Cardiac muscle cell (in vitro differentiated cells and primary cell): ENCODE measurements at regions not wholly inside any gene's neighbourhood (a gene's known extent, or its start where the extent isn't known, plus 50 kb on each side); places are given as distances from the start of the nearest gene placed in this dataset.

Experiments used
- DNase-seq, 2 donors: peaks; one replicate each; pipeline versions ENCODE4 v3.0.0 to v3.0.0-alpha.2; 2010 to 2017; ENCODE audit warnings: low read depth in 1 of 2, low spot score in 1 of 2
- H3K27ac ChIP-seq: fragments of 200-600 bp; sonication (generic); 2 replicates; pipeline ENCODE4 v1.5.1; 2016
- H3K27me3 ChIP-seq: fragments of 200-600 bp; sonication (generic); 2 replicates; pipeline ENCODE4 v1.6.0; 2016; ENCODE audit warnings: control low read depth
- H3K36me3 ChIP-seq: fragments of 200-600 bp; sonication (generic); 2 replicates; pipeline ENCODE4 v1.5.1; 2016; ENCODE audit warnings: control low read depth
- H3K4me1 ChIP-seq: fragments of 200-600 bp; sonication (generic); 2 replicates; pipeline ENCODE4 v1.8.1; 2017; ENCODE audit warnings: low read depth, mild to moderate bottlenecking, mixed run types
- H3K4me3 ChIP-seq: fragments of 200-600 bp; sonication (generic); 2 replicates; pipeline ENCODE4 v1.5.1; 2016; ENCODE audit warnings: mild to moderate bottlenecking
- H3K9me3 ChIP-seq: fragments of 200-600 bp; sonication (generic); 2 replicates; pipeline ENCODE4 v1.5.1; 2017; ENCODE audit warnings: low read depth, mild to moderate bottlenecking, control low read depth
- CTCF ChIP-seq: IDR thresholded peaks from 2 replicates; pipeline ENCODE4 v1.5.1; 2012; ENCODE audit warnings: low read depth, mild to moderate bottlenecking, low read length

DNA sequence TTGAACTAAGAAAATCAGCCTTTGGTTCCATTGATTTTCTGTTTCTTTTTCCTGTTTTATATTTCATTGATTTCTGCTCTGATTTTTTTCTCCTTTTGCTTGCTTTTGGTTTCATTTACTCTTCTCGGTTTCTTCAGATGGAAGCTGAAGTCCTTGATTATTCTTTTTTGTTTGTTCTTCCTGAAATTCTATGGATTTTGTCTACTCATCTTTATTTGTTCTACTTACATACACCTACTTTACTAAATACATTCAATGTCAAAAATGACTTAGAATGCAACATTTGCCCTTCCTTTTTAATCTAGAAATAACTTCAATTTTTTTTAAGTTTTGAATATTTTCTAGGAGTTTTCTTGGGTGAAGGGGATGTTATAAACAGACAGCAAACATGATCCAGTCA lies 612.5 kb downstream of the METTL4 start:
- H3K27me3 ChIP-seq, result no peaks in the 10 kb centered on the region
- DNase-seq, result no peak
- no peak overlapping the region for H3K4me3 ChIP-seq
- no peak overlapping the region for H3K27ac ChIP-seq
- no peaks in the 10 kb centered on the region for H3K4me1 ChIP-seq
- H3K9me3 ChIP-seq, result no peaks in the 10 kb centered on the region
- no peak for TF ChIP-seq CTCF
- H3K36me3 ChIP-seq, result no peaks in the 10 kb centered on the region

- DNase-seq, result no peak
- no peak overlapping the region for H3K27ac ChIP-seq
Observed at GRCh38 chr18:1965016-1965415, 606.3 kb downstream of the METTL4 start.

DNA sequence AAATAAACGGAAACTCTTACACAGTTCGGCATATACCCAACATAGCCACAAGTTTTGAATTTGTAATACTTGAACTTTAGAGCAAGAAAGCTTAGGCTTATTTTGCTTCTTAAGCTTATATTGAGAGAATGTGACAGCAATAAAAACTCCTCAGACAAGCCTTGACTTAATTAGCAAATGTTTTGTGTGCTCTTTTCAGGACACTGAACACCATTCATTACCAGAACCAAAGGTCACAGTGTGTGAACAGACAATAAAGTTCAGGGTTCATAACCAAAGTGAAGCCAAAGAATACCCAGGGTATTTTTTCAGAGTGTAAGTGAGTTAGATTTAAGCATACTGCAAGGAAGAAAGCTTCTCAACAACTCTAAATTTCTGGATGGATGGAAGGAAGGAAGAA lies 605.8 kb downstream of the METTL4 start:
- Histone ChIP-seq H3K4me1 (no peaks in the 10 kb centered on the region), H3K27me3 (no peaks in the 10 kb centered on the region), H3K9me3 (no peaks in the 10 kb centered on the region), H3K36me3 (no peaks in the 10 kb centered on the region), H3K27ac (no peak overlapping the region), H3K4me3 (no peak overlapping the region)
- no peak for TF ChIP-seq CTCF
- DNase-seq, result no peak

More at GRCh38 chr18:1965016-1965415, 606.3 kb downstream of the METTL4 start:
- no peaks in the 10 kb centered on the region for H3K9me3 ChIP-seq
- no peaks in the 10 kb centered on the region for H3K27me3 ChIP-seq
- H3K4me3 ChIP-seq, result no peak overlapping the region
- H3K36me3 ChIP-seq, result no peaks in the 10 kb centered on the region
- no peaks in the 10 kb centered on the region for H3K4me1 ChIP-seq
- TF ChIP-seq CTCF, result no peak

- no peaks in the 10 kb centered on the region for H3K4me1 ChIP-seq
- no peaks in the 10 kb centered on the region for H3K36me3 ChIP-seq
- no peak for DNase-seq
- no peak for TF ChIP-seq CTCF
- no peak overlapping the region for H3K4me3 ChIP-seq
- no peaks in the 10 kb centered on the region for H3K27me3 ChIP-seq
- no peak overlapping the region for H3K27ac ChIP-seq
- H3K9me3 ChIP-seq, result no peaks in the 10 kb centered on the region
Observed at GRCh38 chr18:1968801-1969498, 602.4 kb downstream of the METTL4 start.

DNA sequence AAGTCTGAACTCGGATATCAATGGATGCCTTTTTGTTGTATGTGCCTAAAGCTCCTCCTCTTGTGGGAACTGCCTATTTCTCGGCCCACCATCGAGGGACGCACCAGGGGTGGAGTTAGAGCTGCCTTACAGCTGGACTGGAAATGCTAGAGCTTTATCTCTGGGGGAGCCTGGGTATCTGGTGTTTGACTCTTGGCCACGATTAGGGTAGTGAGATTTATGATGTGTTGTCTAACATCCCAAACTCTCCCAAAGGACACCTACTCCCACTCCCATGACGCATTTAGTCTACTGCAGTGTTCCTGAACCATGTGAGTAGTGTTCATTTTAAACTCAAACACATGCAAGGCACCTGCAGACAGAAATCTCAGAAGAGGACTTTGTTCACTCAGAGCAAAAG lies 594.8 kb downstream of the METTL4 start:
- Histone ChIP-seq H3K27me3 (no peaks in the 10 kb centered on the region), H3K9me3 (no peaks in the 10 kb centered on the region)
- TF ChIP-seq CTCF, result no peak

More for the DNA sequence above, 594.8 kb downstream of the METTL4 start:
- DNase-seq, result no peak
- no peaks in the 10 kb centered on the region for H3K36me3 ChIP-seq
- H3K4me1 ChIP-seq, result no peaks in the 10 kb centered on the region
- H3K27ac ChIP-seq, result no peak overlapping the region
- H3K4me3 ChIP-seq, result no peak overlapping the region
